ENCODE measurements at regions not wholly inside any gene's neighbourhood (a gene's known extent, or its start where the extent isn't known, plus 50 kb on each side); places are given as distances from the start of the nearest gene placed in this dataset.

DNA sequence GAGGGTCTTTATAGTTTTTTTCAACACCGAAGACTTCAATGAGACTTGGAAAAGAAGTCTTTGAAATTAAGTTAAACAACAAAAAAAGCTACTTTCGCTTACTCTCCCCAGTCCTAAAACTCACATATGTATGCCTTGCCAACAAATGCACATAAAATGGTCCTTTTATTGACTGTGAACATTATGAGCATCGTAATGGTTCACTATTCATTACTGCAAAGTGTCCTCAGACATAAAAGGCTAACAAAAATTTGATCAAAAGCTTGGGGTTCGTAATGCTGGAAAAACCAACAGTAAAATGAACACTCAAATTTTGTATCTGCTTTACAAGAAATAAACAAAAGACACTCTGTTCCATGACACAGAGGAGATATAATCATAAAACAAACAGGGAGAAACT lies 285.3 kb upstream of the SLC8A1 start:
- in situ Hi-C loops (cut with MboI): no loop called here
- DNase-seq (ENCODE audit: low read depth, low spot score) (no peak), FAIRE-seq (no peak), ATAC-seq (no peak)
- POLR2A ChIA-PET: no interaction called here
- CTCF ChIA-PET: no interaction called here
- RAD21 ChIA-PET (ENCODE audit: unreplicated experiment): no interaction called here
- Histone ChIP-seq H3K79me2 (ENCODE audit: control insufficient read depth, insufficient read depth, low read length) (no peaks in the 10 kb centered on the region), H3K27me3 (replicated peaks in 1 of 2; ENCODE audit: control insufficient read depth in 2 of 2, insufficient read depth in 2 of 2, low read length in 1 of 2) (no peaks in the 10 kb centered on the region), H4K20me1 (ENCODE audit: control insufficient read depth, insufficient read depth) (no peaks in the 10 kb centered on the region), H3K27ac (ENCODE audit: control insufficient read depth, insufficient read depth) (no peak overlapping the region), H3K4me3 (no peak overlapping the region), H2AFZ (ENCODE audit: control insufficient read depth, low read depth, low read length) (no peak overlapping the region), H3K4me1 (ENCODE audit: control insufficient read depth, insufficient read depth, low read length) (no peaks in the 10 kb centered on the region), H3K9me3 (replicated peaks; ENCODE audit: control insufficient read depth, insufficient read depth, low read length) (no peaks in the 10 kb centered on the region), H3K4me2 (ENCODE audit: control insufficient read depth, insufficient read depth) (no peak overlapping the region), H3K36me3 (ENCODE audit: control insufficient read depth in 2 of 2, insufficient read depth in 2 of 2, low read length in 1 of 2) (no peaks in the 10 kb centered on the region), H3K9ac (ENCODE audit: control insufficient read depth, insufficient read depth, low read length) (no peak overlapping the region)
- SMC1A ChIA-PET (ENCODE audit: uncharacterized antibody, unreplicated experiment): no interaction called here
- intact Hi-C loops (cut with micrococcal nuclease; ENCODE audit: unreplicated experiment): no loop called here
- no TSS peak for BruUV-seq (replicated peaks)
- 9% methylated on average over 4 of the region's 4 CpGs for WGBS (ENCODE audit: insufficient coverage, insufficient replicate concordance, low lambda C conversion rate, missing lambda C conversion rate)
- TF ChIP-seq, protein P1, sequence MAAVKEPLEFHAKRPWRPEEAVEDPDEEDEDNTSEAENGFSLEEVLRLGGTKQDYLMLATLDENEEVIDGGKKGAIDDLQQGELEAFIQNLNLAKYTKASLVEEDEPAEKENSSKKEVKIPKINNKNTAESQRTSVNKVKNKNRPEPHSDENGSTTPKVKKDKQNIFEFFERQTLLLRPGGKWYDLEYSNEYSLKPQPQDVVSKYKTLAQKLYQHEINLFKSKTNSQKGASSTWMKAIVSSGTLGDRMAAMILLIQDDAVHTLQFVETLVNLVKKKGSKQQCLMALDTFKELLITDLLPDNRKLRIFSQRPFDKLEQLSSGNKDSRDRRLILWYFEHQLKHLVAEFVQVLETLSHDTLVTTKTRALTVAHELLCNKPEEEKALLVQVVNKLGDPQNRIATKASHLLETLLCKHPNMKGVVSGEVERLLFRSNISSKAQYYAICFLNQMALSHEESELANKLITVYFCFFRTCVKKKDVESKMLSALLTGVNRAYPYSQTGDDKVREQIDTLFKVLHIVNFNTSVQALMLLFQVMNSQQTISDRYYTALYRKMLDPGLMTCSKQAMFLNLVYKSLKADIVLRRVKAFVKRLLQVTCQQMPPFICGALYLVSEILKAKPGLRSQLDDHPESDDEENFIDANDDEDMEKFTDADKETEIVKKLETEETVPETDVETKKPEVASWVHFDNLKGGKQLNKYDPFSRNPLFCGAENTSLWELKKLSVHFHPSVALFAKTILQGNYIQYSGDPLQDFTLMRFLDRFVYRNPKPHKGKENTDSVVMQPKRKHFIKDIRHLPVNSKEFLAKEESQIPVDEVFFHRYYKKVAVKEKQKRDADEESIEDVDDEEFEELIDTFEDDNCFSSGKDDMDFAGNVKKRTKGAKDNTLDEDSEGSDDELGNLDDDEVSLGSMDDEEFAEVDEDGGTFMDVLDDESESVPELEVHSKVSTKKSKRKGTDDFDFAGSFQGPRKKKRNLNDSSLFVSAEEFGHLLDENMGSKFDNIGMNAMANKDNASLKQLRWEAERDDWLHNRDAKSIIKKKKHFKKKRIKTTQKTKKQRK (IDR thresholded peaks at IDR 0.05; ENCODE audit: low read depth, low read length): no peak
- TF ChIP-seq CREB1 (IDR thresholded peaks at IDR 0.05; ENCODE audit: low read depth): no peak
- no peak for TF ChIP-seq ZNF274 (IDR thresholded peaks at IDR 0.05; ENCODE audit: insufficient read depth, insufficient read length)
- TF ChIP-seq, protein P2, sequence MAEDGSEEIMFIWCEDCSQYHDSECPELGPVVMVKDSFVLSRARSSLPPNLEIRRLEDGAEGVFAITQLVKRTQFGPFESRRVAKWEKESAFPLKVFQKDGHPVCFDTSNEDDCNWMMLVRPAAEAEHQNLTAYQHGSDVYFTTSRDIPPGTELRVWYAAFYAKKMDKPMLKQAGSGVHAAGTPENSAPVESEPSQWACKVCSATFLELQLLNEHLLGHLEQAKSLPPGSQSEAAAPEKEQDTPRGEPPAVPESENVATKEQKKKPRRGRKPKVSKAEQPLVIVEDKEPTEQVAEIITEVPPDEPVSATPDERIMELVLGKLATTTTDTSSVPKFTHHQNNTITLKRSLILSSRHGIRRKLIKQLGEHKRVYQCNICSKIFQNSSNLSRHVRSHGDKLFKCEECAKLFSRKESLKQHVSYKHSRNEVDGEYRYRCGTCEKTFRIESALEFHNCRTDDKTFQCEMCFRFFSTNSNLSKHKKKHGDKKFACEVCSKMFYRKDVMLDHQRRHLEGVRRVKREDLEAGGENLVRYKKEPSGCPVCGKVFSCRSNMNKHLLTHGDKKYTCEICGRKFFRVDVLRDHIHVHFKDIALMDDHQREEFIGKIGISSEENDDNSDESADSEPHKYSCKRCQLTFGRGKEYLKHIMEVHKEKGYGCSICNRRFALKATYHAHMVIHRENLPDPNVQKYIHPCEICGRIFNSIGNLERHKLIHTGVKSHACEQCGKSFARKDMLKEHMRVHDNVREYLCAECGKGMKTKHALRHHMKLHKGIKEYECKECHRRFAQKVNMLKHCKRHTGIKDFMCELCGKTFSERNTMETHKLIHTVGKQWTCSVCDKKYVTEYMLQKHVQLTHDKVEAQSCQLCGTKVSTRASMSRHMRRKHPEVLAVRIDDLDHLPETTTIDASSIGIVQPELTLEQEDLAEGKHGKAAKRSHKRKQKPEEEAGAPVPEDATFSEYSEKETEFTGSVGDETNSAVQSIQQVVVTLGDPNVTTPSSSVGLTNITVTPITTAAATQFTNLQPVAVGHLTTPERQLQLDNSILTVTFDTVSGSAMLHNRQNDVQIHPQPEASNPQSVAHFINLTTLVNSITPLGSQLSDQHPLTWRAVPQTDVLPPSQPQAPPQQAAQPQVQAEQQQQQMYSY (CRISPR knock-in tag; IDR thresholded peaks at IDR 0.05): no peak
- no peak for TF ChIP-seq IRF4 (IDR thresholded peaks at IDR 0.05; ENCODE audit: low read depth, low read length)
- TF ChIP-seq HDAC2 (IDR thresholded peaks at IDR 0.05): no peak
- TF ChIP-seq TBL1XR1 (IDR thresholded peaks at IDR 0.05; ENCODE audit: low read depth, low read length): no peak
- TF ChIP-seq, protein P3, sequence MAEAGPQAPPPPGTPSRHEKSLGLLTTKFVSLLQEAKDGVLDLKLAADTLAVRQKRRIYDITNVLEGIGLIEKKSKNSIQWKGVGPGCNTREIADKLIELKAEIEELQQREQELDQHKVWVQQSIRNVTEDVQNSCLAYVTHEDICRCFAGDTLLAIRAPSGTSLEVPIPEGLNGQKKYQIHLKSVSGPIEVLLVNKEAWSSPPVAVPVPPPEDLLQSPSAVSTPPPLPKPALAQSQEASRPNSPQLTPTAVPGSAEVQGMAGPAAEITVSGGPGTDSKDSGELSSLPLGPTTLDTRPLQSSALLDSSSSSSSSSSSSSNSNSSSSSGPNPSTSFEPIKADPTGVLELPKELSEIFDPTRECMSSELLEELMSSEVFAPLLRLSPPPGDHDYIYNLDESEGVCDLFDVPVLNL (IDR thresholded peaks at IDR 0.05; ENCODE audit: low read depth, low read length): no peak
- no peak for TF ChIP-seq CREM (IDR thresholded peaks at IDR 0.05; ENCODE audit: low read depth)
- TF ChIP-seq EZH2 (IDR thresholded peaks at IDR 0.05; ENCODE audit: borderline replicate concordance, control insufficient read depth, low read depth, low read length): no peak
- no peak for TF ChIP-seq CEBPB (IDR thresholded peaks at IDR 0.05; ENCODE audit: borderline replicate concordance in 1 of 2, low read depth in 2 of 2, low read length in 2 of 2)
- no peak for TF ChIP-seq ZNF24 (IDR thresholded peaks at IDR 0.05)
- TF ChIP-seq RCOR1 (conservative IDR thresholded peaks at IDR 0.05; ENCODE audit: low read depth, low read length): no peak
- no peak for TF ChIP-seq HDAC6 (IDR thresholded peaks at IDR 0.05; ENCODE audit: unreplicated experiment)
- TF ChIP-seq, protein P4, sequence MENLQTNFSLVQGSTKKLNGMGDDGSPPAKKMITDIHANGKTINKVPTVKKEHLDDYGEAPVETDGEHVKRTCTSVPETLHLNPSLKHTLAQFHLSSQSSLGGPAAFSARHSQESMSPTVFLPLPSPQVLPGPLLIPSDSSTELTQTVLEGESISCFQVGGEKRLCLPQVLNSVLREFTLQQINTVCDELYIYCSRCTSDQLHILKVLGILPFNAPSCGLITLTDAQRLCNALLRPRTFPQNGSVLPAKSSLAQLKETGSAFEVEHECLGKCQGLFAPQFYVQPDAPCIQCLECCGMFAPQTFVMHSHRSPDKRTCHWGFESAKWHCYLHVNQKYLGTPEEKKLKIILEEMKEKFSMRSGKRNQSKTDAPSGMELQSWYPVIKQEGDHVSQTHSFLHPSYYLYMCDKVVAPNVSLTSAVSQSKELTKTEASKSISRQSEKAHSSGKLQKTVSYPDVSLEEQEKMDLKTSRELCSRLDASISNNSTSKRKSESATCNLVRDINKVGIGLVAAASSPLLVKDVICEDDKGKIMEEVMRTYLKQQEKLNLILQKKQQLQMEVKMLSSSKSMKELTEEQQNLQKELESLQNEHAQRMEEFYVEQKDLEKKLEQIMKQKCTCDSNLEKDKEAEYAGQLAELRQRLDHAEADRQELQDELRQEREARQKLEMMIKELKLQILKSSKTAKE (IDR thresholded peaks at IDR 0.05; ENCODE audit: low read depth, poor library complexity, severe bottlenecking): no peak
- TF ChIP-seq RAD51 (IDR thresholded peaks at IDR 0.05): no peak
- no peak for TF ChIP-seq ZZZ3 (IDR thresholded peaks at IDR 0.05; ENCODE audit: control insufficient read depth, insufficient read length, low read depth)

Measured in GM12878 (cell line).